OCI-LY1 (cell line): ENCODE measurements at regions not wholly inside any gene's neighbourhood (a gene's known extent, or its start where the extent isn't known, plus 50 kb on each side); places are given as distances from the start of the nearest gene placed in this dataset.

ENCODE experiments used
- CTCF ChIP-seq: fragments of 200-600 bp; sonication (generic), shearing (Covaris generic); IDR thresholded peaks from 2 replicates; pipeline ENCODE4 v1.5.1; 2017; ENCODE audit warnings: mild to moderate bottlenecking, antibody characterized with exemption, low read length, moderate library complexity, mixed read lengths
- EZH2 ChIP-seq: fragments of 200-600 bp; sonication (generic), shearing (Covaris generic); IDR thresholded peaks from 2 replicates; pipeline ENCODE4 v1.8.0; 2017; ENCODE audit warnings: borderline replicate concordance, mixed run types, mild to moderate bottlenecking, antibody characterized with exemption, low read length, moderate library complexity, mixed read lengths

- no peak for TF ChIP-seq CTCF
- no peak for TF ChIP-seq EZH2
Observed at GRCh38 chr4:19720190-19720589, 531.5 kb upstream of the SLIT2 start.
